ENCODE measurements at regions not wholly inside any gene's neighbourhood (a gene's known extent, or its start where the extent isn't known, plus 50 kb on each side); places are given as distances from the start of the nearest gene placed in this dataset.
"Not testable (repeated sequence)": the region's sequence is repeated elsewhere in the genome, so short reads cannot be mapped to it uniquely, and the experiment has no call there.

GRCh38 chr4:18107848-18108528 is 86.4 kb upstream of the LCORL start:
- TF ChIP-seq POLR2A (IDR thresholded peaks at IDR 0.05), result not testable (repeated sequence)
- TF ChIP-seq, protein P1, sequence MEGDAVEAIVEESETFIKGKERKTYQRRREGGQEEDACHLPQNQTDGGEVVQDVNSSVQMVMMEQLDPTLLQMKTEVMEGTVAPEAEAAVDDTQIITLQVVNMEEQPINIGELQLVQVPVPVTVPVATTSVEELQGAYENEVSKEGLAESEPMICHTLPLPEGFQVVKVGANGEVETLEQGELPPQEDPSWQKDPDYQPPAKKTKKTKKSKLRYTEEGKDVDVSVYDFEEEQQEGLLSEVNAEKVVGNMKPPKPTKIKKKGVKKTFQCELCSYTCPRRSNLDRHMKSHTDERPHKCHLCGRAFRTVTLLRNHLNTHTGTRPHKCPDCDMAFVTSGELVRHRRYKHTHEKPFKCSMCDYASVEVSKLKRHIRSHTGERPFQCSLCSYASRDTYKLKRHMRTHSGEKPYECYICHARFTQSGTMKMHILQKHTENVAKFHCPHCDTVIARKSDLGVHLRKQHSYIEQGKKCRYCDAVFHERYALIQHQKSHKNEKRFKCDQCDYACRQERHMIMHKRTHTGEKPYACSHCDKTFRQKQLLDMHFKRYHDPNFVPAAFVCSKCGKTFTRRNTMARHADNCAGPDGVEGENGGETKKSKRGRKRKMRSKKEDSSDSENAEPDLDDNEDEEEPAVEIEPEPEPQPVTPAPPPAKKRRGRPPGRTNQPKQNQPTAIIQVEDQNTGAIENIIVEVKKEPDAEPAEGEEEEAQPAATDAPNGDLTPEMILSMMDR (IDR thresholded peaks at IDR 0.05 in 8 of 11, conservative IDR thresholded peaks at IDR 0.05 in 3 of 11), result not testable (repeated sequence)
